Neural progenitor cell (in vitro differentiated cells): ENCODE measurements at regions not wholly inside any gene's neighbourhood (a gene's known extent, or its start where the extent isn't known, plus 50 kb on each side); places are given as distances from the start of the nearest gene placed in this dataset.

Source experiments
- CTCF ChIP-seq: fragments of 200-600 bp; sonication (generic); IDR thresholded peaks from 2 replicates; pipeline ENCODE4 v1.5.1; 2017; ENCODE audit warnings: antibody characterized with exemption, mild to moderate bottlenecking
- EZH2phosphoT487 ChIP-seq: fragments of 200-600 bp; sonication (generic); IDR thresholded peaks from 2 replicates; pipeline ENCODE4 v1.6.1; 2017; ENCODE audit warnings: antibody characterized with exemption

GRCh38 chr13:34869696-34870095 lies 72.4 kb upstream of the NBEA start:
- TF ChIP-seq CTCF, result no peak
- TF ChIP-seq EZH2phosphoT487, result no peak
